ENCODE measurements at regions not wholly inside any gene's neighbourhood (a gene's known extent, or its start where the extent isn't known, plus 50 kb on each side); places are given as distances from the start of the nearest gene placed in this dataset.
A peak's percentile ranks its signal among the peaks of the same experiment; 100 is the strongest.

DNA sequence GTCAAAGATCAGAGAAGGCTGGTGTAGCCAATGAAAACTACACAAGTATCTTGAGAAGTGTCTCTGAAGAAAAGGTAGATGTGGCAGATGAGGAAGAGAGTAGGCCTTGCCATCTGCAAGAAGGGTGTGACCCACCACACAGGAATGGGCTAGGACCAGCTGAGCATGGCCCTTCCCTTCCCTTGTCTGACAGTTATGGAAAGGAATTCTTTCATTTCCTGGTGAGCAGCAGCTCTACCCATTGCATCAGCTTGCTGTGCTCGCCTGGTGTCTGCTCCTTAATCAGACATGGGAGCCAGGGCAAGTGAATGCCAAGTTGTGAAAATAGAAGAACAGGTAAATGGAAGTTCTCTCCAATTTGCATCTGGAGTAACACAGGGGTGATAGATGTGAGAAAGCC lies 145.2 kb upstream of the KRR1 start:
- Histone ChIP-seq H3K9me3 (ENCODE audit: low read depth, low read length) (no peaks in the 10 kb centered on the region), H3K27ac (ENCODE audit: low read depth, low read length) (peak overlapping the region; percentile 97), H2AFZ (ENCODE audit: low read length) (no peak overlapping the region), H3K4me3 (ENCODE audit: insufficient read depth, low read length) (no peak overlapping the region), H3K4me1 (ENCODE audit: insufficient read depth, low read length) (peaks cover 53% of the 10 kb centered on the region), H3K4me2 (ENCODE audit: insufficient read depth, low read length) (no peak overlapping the region), H4K20me1 (ENCODE audit: insufficient read depth, low read length) (no peaks in the 10 kb centered on the region), H3K36me3 (ENCODE audit: insufficient read depth, low read length) (no peaks in the 10 kb centered on the region), H3K79me2 (ENCODE audit: insufficient read depth, low read length) (no peaks in the 10 kb centered on the region), H3K27me3 (ENCODE audit: insufficient read depth, low read length) (no peaks in the 10 kb centered on the region)
- peak; percentile 78 for DNase-seq (ENCODE audit: insufficient read length, low spot score, missing footprints)
- TF ChIP-seq, protein P1, sequence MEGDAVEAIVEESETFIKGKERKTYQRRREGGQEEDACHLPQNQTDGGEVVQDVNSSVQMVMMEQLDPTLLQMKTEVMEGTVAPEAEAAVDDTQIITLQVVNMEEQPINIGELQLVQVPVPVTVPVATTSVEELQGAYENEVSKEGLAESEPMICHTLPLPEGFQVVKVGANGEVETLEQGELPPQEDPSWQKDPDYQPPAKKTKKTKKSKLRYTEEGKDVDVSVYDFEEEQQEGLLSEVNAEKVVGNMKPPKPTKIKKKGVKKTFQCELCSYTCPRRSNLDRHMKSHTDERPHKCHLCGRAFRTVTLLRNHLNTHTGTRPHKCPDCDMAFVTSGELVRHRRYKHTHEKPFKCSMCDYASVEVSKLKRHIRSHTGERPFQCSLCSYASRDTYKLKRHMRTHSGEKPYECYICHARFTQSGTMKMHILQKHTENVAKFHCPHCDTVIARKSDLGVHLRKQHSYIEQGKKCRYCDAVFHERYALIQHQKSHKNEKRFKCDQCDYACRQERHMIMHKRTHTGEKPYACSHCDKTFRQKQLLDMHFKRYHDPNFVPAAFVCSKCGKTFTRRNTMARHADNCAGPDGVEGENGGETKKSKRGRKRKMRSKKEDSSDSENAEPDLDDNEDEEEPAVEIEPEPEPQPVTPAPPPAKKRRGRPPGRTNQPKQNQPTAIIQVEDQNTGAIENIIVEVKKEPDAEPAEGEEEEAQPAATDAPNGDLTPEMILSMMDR (IDR thresholded peaks at IDR 0.05; ENCODE audit: extremely low read depth, low read depth, low read length), result no peak

DNA sequence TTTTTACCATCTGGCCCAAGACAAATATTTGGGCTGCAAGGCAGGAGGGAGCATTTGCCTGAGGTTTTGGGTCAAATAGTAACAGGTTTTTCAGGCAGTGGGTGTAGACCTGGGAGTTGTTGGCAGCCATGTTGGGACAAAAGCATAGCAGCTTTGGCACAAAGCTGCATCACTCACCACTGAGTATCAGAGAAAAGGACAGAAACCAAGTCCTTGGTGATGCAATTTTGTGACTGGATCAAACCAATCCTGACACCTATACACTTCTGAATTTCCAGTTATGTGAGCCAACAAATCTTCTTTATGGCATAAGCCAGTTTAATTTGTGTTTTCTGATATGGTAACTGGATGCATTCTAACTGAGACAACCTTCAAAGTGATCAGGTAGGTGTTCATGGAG lies 144.8 kb upstream of the KRR1 start:
- Histone ChIP-seq H3K27ac (ENCODE audit: low read depth, low read length) (peak overlapping the region; percentile 97), H3K4me3 (ENCODE audit: insufficient read depth, low read length) (no peak overlapping the region), H3K9me3 (ENCODE audit: low read depth, low read length) (no peaks in the 10 kb centered on the region), H4K20me1 (ENCODE audit: insufficient read depth, low read length) (no peaks in the 10 kb centered on the region), H3K79me2 (ENCODE audit: insufficient read depth, low read length) (no peaks in the 10 kb centered on the region), H3K4me1 (ENCODE audit: insufficient read depth, low read length) (peaks cover 54% of the 10 kb centered on the region), H2AFZ (ENCODE audit: low read length) (no peak overlapping the region), H3K4me2 (ENCODE audit: insufficient read depth, low read length) (no peak overlapping the region), H3K36me3 (ENCODE audit: insufficient read depth, low read length) (no peaks in the 10 kb centered on the region), H3K27me3 (ENCODE audit: insufficient read depth, low read length) (no peaks in the 10 kb centered on the region)
- DNase-seq (ENCODE audit: insufficient read length, low spot score, missing footprints), result no peak
- TF ChIP-seq, protein P1 (IDR thresholded peaks at IDR 0.05; ENCODE audit: extremely low read depth, low read depth, low read length), result no peak

- Histone ChIP-seq H3K36me3 (ENCODE audit: insufficient read depth, low read length) (no peaks in the 10 kb centered on the region), H3K4me2 (ENCODE audit: insufficient read depth, low read length) (no peak overlapping the region), H3K4me1 (ENCODE audit: insufficient read depth, low read length) (peaks cover 46% of the 10 kb centered on the region), H4K20me1 (ENCODE audit: insufficient read depth, low read length) (no peaks in the 10 kb centered on the region), H2AFZ (ENCODE audit: low read length) (no peak overlapping the region), H3K79me2 (ENCODE audit: insufficient read depth, low read length) (no peaks in the 10 kb centered on the region), H3K27me3 (ENCODE audit: insufficient read depth, low read length) (no peaks in the 10 kb centered on the region), H3K9me3 (ENCODE audit: low read depth, low read length) (no peaks in the 10 kb centered on the region), H3K27ac (ENCODE audit: low read depth, low read length) (no peak overlapping the region), H3K4me3 (ENCODE audit: insufficient read depth, low read length) (no peak overlapping the region)
- TF ChIP-seq, protein P1 (IDR thresholded peaks at IDR 0.05; ENCODE audit: extremely low read depth, low read depth, low read length), result no peak
- DNase-seq (ENCODE audit: insufficient read length, low spot score, missing footprints), result no peak
These were observed 144.0 kb upstream of the KRR1 start for GRCh38 chr12:75655315-75655806.

- H3K9me3 ChIP-seq (ENCODE audit: low read depth, low read length), result no peaks in the 10 kb centered on the region
- no peak overlapping the region for H3K4me2 ChIP-seq (ENCODE audit: insufficient read depth, low read length)
- TF ChIP-seq, protein P1 (IDR thresholded peaks at IDR 0.05; ENCODE audit: extremely low read depth, low read depth, low read length), result no peak
- peak overlapping the region; percentile 33 for H3K27ac ChIP-seq (ENCODE audit: low read depth, low read length)
- peak overlapping the region; percentile 19 for H2AFZ ChIP-seq (ENCODE audit: low read length)
- no peak for DNase-seq (ENCODE audit: insufficient read length, low spot score, missing footprints)
- no peaks in the 10 kb centered on the region for H3K27me3 ChIP-seq (ENCODE audit: insufficient read depth, low read length)
- H3K4me1 ChIP-seq (ENCODE audit: insufficient read depth, low read length), result peaks cover 6% of the 10 kb centered on the region
- H3K79me2 ChIP-seq (ENCODE audit: insufficient read depth, low read length), result no peaks in the 10 kb centered on the region
- H3K36me3 ChIP-seq (ENCODE audit: insufficient read depth, low read length), result no peaks in the 10 kb centered on the region
- H4K20me1 ChIP-seq (ENCODE audit: insufficient read depth, low read length), result no peaks in the 10 kb centered on the region
- no peak overlapping the region for H3K4me3 ChIP-seq (ENCODE audit: insufficient read depth, low read length)
These were observed 139.9 kb upstream of the KRR1 start for GRCh38 chr12:75651342-75651695.
